Skeletal muscle tissue (tissue), 3 donors: ENCODE measurements at regions not wholly inside any gene's neighbourhood (a gene's known extent, or its start where the extent isn't known, plus 50 kb on each side); places are given as distances from the start of the nearest gene placed in this dataset.

Source experiments
- H3K27ac ChIP-seq: one replicate; pipeline ENCODE4 v1.7.0; 2013; ENCODE audit warnings: mild to moderate bottlenecking, low read depth, low read length, inconsistent platforms
- H3K27me3 ChIP-seq, 3 donors: one replicate each; pipeline ENCODE4 v1.7.0; 2013; ENCODE audit warnings: low read length in 3 of 3; ENCODE audit not compliant: control insufficient read depth in 3 of 3, insufficient read depth in 3 of 3
- H3K36me3 ChIP-seq, 3 donors: one replicate each; pipeline ENCODE4 v1.7.0; 2013; ENCODE audit warnings: low read length in 3 of 3; ENCODE audit not compliant: control insufficient read depth in 3 of 3, insufficient read depth in 3 of 3
- H3K4me1 ChIP-seq, 3 donors: one replicate each; pipeline ENCODE4 v1.7.0; 2013; ENCODE audit warnings: low read length in 3 of 3, mild to moderate bottlenecking in 3 of 3; ENCODE audit not compliant: control insufficient read depth in 3 of 3, insufficient read depth in 3 of 3
- H3K4me3 ChIP-seq, 3 donors: one replicate each; pipeline ENCODE4 v1.7.0; 2013; ENCODE audit warnings: low read length in 3 of 3
- H3K9ac ChIP-seq, 3 donors: one replicate each; pipeline ENCODE4 v1.7.0; 2013; ENCODE audit warnings: low read length in 3 of 3, mild to moderate bottlenecking in 3 of 3, moderate library complexity in 2 of 3, low read depth in 1 of 3
- H3K9me3 ChIP-seq, 3 donors: one replicate each; pipeline ENCODE4 v1.7.0; 2013; ENCODE audit warnings: low read length in 3 of 3; ENCODE audit not compliant: control insufficient read depth in 3 of 3
- donor health status: Osteomylitis.

- Histone ChIP-seq H3K27me3 (no peaks in the 10 kb centered on the region), H3K27ac (no peak overlapping the region), H3K9me3 (no peaks in the 10 kb centered on the region), H3K9ac (no peak overlapping the region), H3K4me1 (peaks cover 7 to 12% (median 10%) of the 10 kb centered on the region in 3 donors), H3K36me3 (no peaks in the 10 kb centered on the region), H3K4me3 (no peak overlapping the region)
These were observed 128.2 kb downstream of the TMEM30B start for GRCh38 chr14:61152851-61153364.

- Histone ChIP-seq H3K27ac (no peak overlapping the region), H3K4me3 (no peak overlapping the region), H3K4me1 (peaks cover 24 to 27% (median 26%) of the 10 kb centered on the region in 3 donors), H3K36me3 (no peaks in the 10 kb centered on the region), H3K27me3 (no peaks in the 10 kb centered on the region), H3K9ac (no peak overlapping the region), H3K9me3 (no peaks in the 10 kb centered on the region)
These were observed 129.9 kb downstream of the TMEM30B start for GRCh38 chr14:61151251-61151650.

GRCh38 chr14:61150851-61151250 lies 130.3 kb downstream of the TMEM30B start:
- no peak overlapping the region for H3K4me3 ChIP-seq
- H3K27ac ChIP-seq = no peak overlapping the region
- H3K36me3 ChIP-seq = no peaks in the 10 kb centered on the region
- H3K9me3 ChIP-seq = no peaks in the 10 kb centered on the region
- no peaks in the 10 kb centered on the region for H3K27me3 ChIP-seq
- peaks cover 28 to 31% (median 30%) of the 10 kb centered on the region in 3 donors for H3K4me1 ChIP-seq
- H3K9ac ChIP-seq = no peak overlapping the region

GRCh38 chr14:61149896-61150295 lies 131.2 kb downstream of the TMEM30B start:
- no peak overlapping the region for H3K4me3 ChIP-seq
- H3K27ac ChIP-seq = no peak overlapping the region
- H3K9ac ChIP-seq = no peak overlapping the region
- H3K27me3 ChIP-seq = no peaks in the 10 kb centered on the region
- peaks cover 34 to 41% (median 36%) of the 10 kb centered on the region in 3 donors for H3K4me1 ChIP-seq
- H3K36me3 ChIP-seq = no peaks in the 10 kb centered on the region
- no peaks in the 10 kb centered on the region for H3K9me3 ChIP-seq

- no peaks in the 10 kb centered on the region for H3K36me3 ChIP-seq
- H3K4me1 ChIP-seq = peaks cover 35 to 49% (median 41%) of the 10 kb centered on the region in 3 donors
- H3K27me3 ChIP-seq = no peaks in the 10 kb centered on the region
- peak overlapping the region; percentile 95 for H3K27ac ChIP-seq
- H3K4me3 ChIP-seq = peak overlapping the region; percentile 41 to 57 (median 56)
- H3K9me3 ChIP-seq = no peaks in the 10 kb centered on the region
- H3K9ac ChIP-seq = peak overlapping the region in 2 of 3 donors; percentile 67 to 73
These were observed 132.3 kb downstream of the TMEM30B start for GRCh38 chr14:61148742-61149350.

GRCh38 chr14:61147831-61148549 lies 133.1 kb downstream of the TMEM30B start:
- Histone ChIP-seq H3K36me3 (no peaks in the 10 kb centered on the region), H3K27ac (peak overlapping the region; percentile 95), H3K9me3 (no peaks in the 10 kb centered on the region), H3K9ac (peak overlapping the region; percentile 62 to 73 (median 67)), H3K4me3 (peak overlapping the region; percentile 41 to 57 (median 56)), H3K4me1 (peaks cover 35 to 57% (median 41%) of the 10 kb centered on the region in 3 donors), H3K27me3 (no peaks in the 10 kb centered on the region)

GRCh38 chr14:61147381-61147821 lies 133.7 kb downstream of the TMEM30B start:
- H3K9me3 ChIP-seq = no peaks in the 10 kb centered on the region
- H3K4me3 ChIP-seq = peak overlapping the region in 2 of 3 donors; percentile 41 to 56
- H3K27ac ChIP-seq = peak overlapping the region; percentile 95
- H3K27me3 ChIP-seq = no peaks in the 10 kb centered on the region
- peaks cover 35 to 58% (median 41%) of the 10 kb centered on the region in 3 donors for H3K4me1 ChIP-seq
- H3K36me3 ChIP-seq = no peaks in the 10 kb centered on the region
- H3K9ac ChIP-seq = peak overlapping the region; percentile 62 to 73 (median 67)

- peak overlapping the region; percentile 95 for H3K27ac ChIP-seq
- peak overlapping the region in 1 of 3 donors; percentile 9 for H3K4me3 ChIP-seq
- no peaks in the 10 kb centered on the region for H3K9me3 ChIP-seq
- H3K27me3 ChIP-seq = no peaks in the 10 kb centered on the region
- no peaks in the 10 kb centered on the region for H3K36me3 ChIP-seq
- peaks cover 35 to 62% (median 41%) of the 10 kb centered on the region in 3 donors for H3K4me1 ChIP-seq
- H3K9ac ChIP-seq = peak overlapping the region in 1 of 3 donors; percentile 39
These were observed 134.2 kb downstream of the TMEM30B start for GRCh38 chr14:61146899-61147298.

GRCh38 chr14:61145903-61146481 lies 135.1 kb downstream of the TMEM30B start:
- no peaks in the 10 kb centered on the region for H3K36me3 ChIP-seq
- peak overlapping the region; percentile 39 to 77 (median 71) for H3K9ac ChIP-seq
- H3K4me3 ChIP-seq = peak overlapping the region in 2 of 3 donors; percentile 24 to 35
- no peaks in the 10 kb centered on the region for H3K27me3 ChIP-seq
- H3K9me3 ChIP-seq = no peaks in the 10 kb centered on the region
- peak overlapping the region; percentile 95 for H3K27ac ChIP-seq
- H3K4me1 ChIP-seq = peaks cover 35 to 63% (median 41%) of the 10 kb centered on the region in 3 donors
